SK-N-SH (cell line): ENCODE measurements at regions not wholly inside any gene's neighbourhood (a gene's known extent, or its start where the extent isn't known, plus 50 kb on each side); places are given as distances from the start of the nearest gene placed in this dataset.
A peak's percentile ranks its signal among the peaks of the same experiment; 100 is the strongest.

Source experiments
- CTCF ChIA-PET: fragments of 300-600, 350-600 bp; formaldehyde crosslinking; extraction: SDS; loops from one replicate; lab custom pipeline; 2021; lab: Yijun Ruan, JAX
- POLR2A ChIA-PET: fragments of 350-600 bp; sonication (Branson Sonifier 250); formaldehyde crosslinking; extraction: SDS; loops from one replicate; lab custom pipeline; 2020; ENCODE audit warnings: antibody characterized with exemption, inconsistent platforms; lab: Yijun Ruan, JAX
- DNase-seq: peaks from one replicate; pipeline ENCODE4 v3.0.0; 2012
- H2AFZ ChIP-seq: fragments of 200-600 bp; sonication (generic); 2 replicates; pipeline ENCODE4 v1.8.1; 2016; ENCODE audit warnings: antibody characterized with exemption, mild to moderate bottlenecking, low read depth
- H3F3A ChIP-seq: fragments of 200-600 bp; sonication (generic); replicated peaks from 2 replicates; pipeline ENCODE3; 2016; ENCODE audit warnings: antibody characterized with exemption, mild to moderate bottlenecking; ENCODE audit not compliant: insufficient read depth
- H3K27ac ChIP-seq, 2 experiments: fragments of 200-500 bp in 1 of 2; fragments of 200-600 bp in 1 of 2; sonication (Bioruptor generic) in 1 of 2; sonication (generic), shearing (Covaris generic) in 1 of 2; 2 replicates each; pipeline versions ENCODE4 v1.5.1 to v1.6.1; 2014 to 2016; ENCODE audit warnings: low read depth in 2 of 2, inconsistent platforms in 1 of 2, low read length in 1 of 2, mild to moderate bottlenecking in 1 of 2, mixed read lengths in 1 of 2
- H3K27me3 ChIP-seq: fragments of 200-600 bp; sonication (generic), shearing (Covaris generic); 2 replicates; pipeline ENCODE4 v1.6.1; 2016; ENCODE audit warnings: mixed run types; ENCODE audit not compliant: insufficient read depth
- H3K36me3 ChIP-seq, 2 experiments: fragments of 200-500 bp in 1 of 2; fragments of 200-600 bp in 1 of 2; sonication (Bioruptor generic) in 1 of 2; sonication (generic) in 1 of 2; replicated peaks in 1 of 2; 2 replicates each; pipeline versions ENCODE3 to v1.5.1; 2014 to 2016; ENCODE audit warnings: low read length in 1 of 2, mild to moderate bottlenecking in 1 of 2; ENCODE audit not compliant: insufficient read depth in 2 of 2, control insufficient read depth in 1 of 2
- H3K4me1 ChIP-seq, 2 experiments: fragments of 200-500 bp in 1 of 2; fragments of 200-600 bp in 1 of 2; sonication (Bioruptor generic) in 1 of 2; sonication (generic), shearing (Covaris generic) in 1 of 2; 2 replicates each; pipeline versions ENCODE4 v1.5.1 to v1.6.1; 2014 to 2016; ENCODE audit warnings: low read depth in 1 of 2, low read length in 1 of 2, mixed run types in 1 of 2; ENCODE audit not compliant: insufficient read depth in 2 of 2, control insufficient read depth in 1 of 2
- H3K4me2 ChIP-seq: fragments of 200-600 bp; sonication (generic), shearing (Covaris generic); 2 replicates; pipeline ENCODE4 v1.6.1; 2017; ENCODE audit warnings: mixed run types
- H3K4me3 ChIP-seq, 2 experiments: fragments of 200-500 bp in 1 of 2; fragments of 200-600 bp in 1 of 2; sonication (Bioruptor generic) in 1 of 2; sonication (generic), shearing (Covaris generic) in 1 of 2; 2 replicates each; pipeline versions ENCODE4 v1.5.1 to v1.8.1; 2014 to 2016; ENCODE audit warnings: low read depth in 2 of 2, inconsistent platforms in 1 of 2, low read length in 1 of 2, mild to moderate bottlenecking in 1 of 2, mixed read lengths in 1 of 2, moderate library complexity in 1 of 2
- H3K79me2 ChIP-seq: fragments of 200-600 bp; sonication (generic); 2 replicates; pipeline ENCODE4 v1.8.1; 2017; ENCODE audit warnings: mild to moderate bottlenecking; ENCODE audit not compliant: insufficient read depth
- H3K9ac ChIP-seq: fragments of 200-600 bp; sonication (generic); 2 replicates; pipeline ENCODE4 v1.6.1; 2017; ENCODE audit warnings: mixed run types
- H3K9me2 ChIP-seq: fragments of 200-600 bp; sonication (generic); 2 replicates; pipeline ENCODE4 v1.6.1; 2017; ENCODE audit warnings: mixed run types
- H3K9me3 ChIP-seq: fragments of 200-600 bp; sonication (generic); 2 replicates; pipeline ENCODE4 v1.6.1; 2017; ENCODE audit warnings: mixed run types, mild to moderate bottlenecking, moderate library complexity
- H4K20me1 ChIP-seq: fragments of 200-600 bp; sonication (generic); 2 replicates; pipeline ENCODE4 v1.6.1; 2017; ENCODE audit warnings: mild to moderate bottlenecking, mixed run types; ENCODE audit not compliant: insufficient read depth
- CHD2 ChIP-seq: fragments of 150-350 bp; IDR thresholded peaks from 2 replicates; pipeline ENCODE4 v1.6.1; 2018; ENCODE audit warnings: low read length; ENCODE audit not compliant: partially characterized antibody
- CTCF ChIP-seq: fragments of 200-600 bp; sonication (generic); IDR thresholded peaks from 2 replicates; pipeline ENCODE4 v1.6.1; 2017; ENCODE audit warnings: antibody characterized with exemption, mild to moderate bottlenecking, moderate library complexity
- EP300 ChIP-seq, 2 experiments: IDR thresholded peaks; 2 replicates each; pipeline versions ENCODE4 v1.4.0 to v1.6.1; 2012; ENCODE audit warnings: borderline replicate concordance in 1 of 2, low read depth in 1 of 2, low read length in 1 of 2
- FOSL2 ChIP-seq: IDR thresholded peaks from 2 replicates; pipeline ENCODE4 v1.4.0; 2012; ENCODE audit warnings: low read depth, mild to moderate bottlenecking, moderate library complexity, borderline replicate concordance
- FOXJ3 ChIP-seq: sonication (generic); formaldehyde crosslinking; IDR thresholded peaks from 2 replicates; pipeline ENCODE4 v1.5.1; 2020; ENCODE audit warnings: mild to moderate bottlenecking, missing genetic modification reagents
- GATA2 ChIP-seq: sonication (generic); formaldehyde crosslinking; IDR thresholded peaks from 2 replicates; pipeline ENCODE4 v1.5.0; 2020; ENCODE audit warnings: mild to moderate bottlenecking, missing genetic modification reagents
- IRF3 ChIP-seq: fragments of 150-350 bp; IDR thresholded peaks from 2 replicates; pipeline ENCODE4 v1.6.1; 2016; ENCODE audit warnings: mild to moderate bottlenecking, low read depth, low read length
- MXI1 ChIP-seq: IDR thresholded peaks from 2 replicates; pipeline ENCODE4 v1.6.1; 2012; ENCODE audit warnings: mild to moderate bottlenecking, low read depth, low read length, improper control_type of control experiment
- NRF1 ChIP-seq: IDR thresholded peaks from 2 replicates; pipeline ENCODE4 v1.6.1; 2012; ENCODE audit warnings: low read depth, mild to moderate bottlenecking, low read length
- PBX3 ChIP-seq: IDR thresholded peaks from 2 replicates; pipeline ENCODE4; 2012
- POLR2AphosphoS5 ChIP-seq: IDR thresholded peaks from 2 replicates; pipeline ENCODE4 v1.6.1; 2012; ENCODE audit warnings: low read depth, low read length
- RAD21 ChIP-seq: IDR thresholded peaks from 2 replicates; pipeline ENCODE4 v1.6.1; 2012; ENCODE audit warnings: mild to moderate bottlenecking, low read length
- RCOR1 ChIP-seq: fragments of 150-350 bp; IDR thresholded peaks from 2 replicates; pipeline ENCODE4 v1.6.1; 2017; ENCODE audit warnings: antibody characterized with exemption, low read length
- RFX5 ChIP-seq: IDR thresholded peaks from 2 replicates; pipeline ENCODE4 v1.6.1; 2012; ENCODE audit warnings: mild to moderate bottlenecking, improper control_type of control experiment, low read length
- SIN3A ChIP-seq: IDR thresholded peaks from 2 replicates; pipeline ENCODE4 v1.6.1; 2012; ENCODE audit warnings: low read depth, mild to moderate bottlenecking, low read length, moderate library complexity, borderline replicate concordance
- SMC3 ChIP-seq: IDR thresholded peaks from 2 replicates; pipeline ENCODE4 v1.6.1; 2012; ENCODE audit warnings: low read depth, low read length, improper control_type of control experiment
- TAF1 ChIP-seq: IDR thresholded peaks from 2 replicates; pipeline ENCODE4 v1.6.1; 2012; ENCODE audit warnings: low read depth, mild to moderate bottlenecking, low read length, moderate library complexity, borderline replicate concordance
- TCF12 ChIP-seq: IDR thresholded peaks from 2 replicates; pipeline ENCODE4 v1.4.0; 2012
- ZBTB33 ChIP-seq: IDR thresholded peaks from 2 replicates; pipeline ENCODE4 v1.4.0; 2012; ENCODE audit warnings: low read depth, borderline replicate concordance
- WGBS: methylation state at CpG from one replicate; pipeline ENCODE4 v1.1.6; 2017; ENCODE audit warnings: low lambda C conversion rate; 5-methylcytosine and 5-hydroxymethylcytosine counted together

GRCh38 chr16:17591655-17592405 is 121.1 kb upstream of the XYLT1 start:
- Histone ChIP-seq H3K79me2 (no peaks in the 10 kb centered on the region), H3K9ac (peak overlapping the region; percentile 54), H3K9me2 (no peaks in the 10 kb centered on the region), H3K9me3 (no peaks in the 10 kb centered on the region), H3K4me1 (peaks cover 10 to 34% of the 10 kb centered on the region in 2 experiments), H3K4me3 (peak overlapping the region in 1 of 2 experiments; percentile 21; a peak in 1 of 4 replicates), H2AFZ (peak overlapping the region; percentile 44; the same call in 1 of the 2 replicates), H3F3A (no peaks in the 10 kb centered on the region), H3K27me3 (no peaks in the 10 kb centered on the region), H3K4me2 (peak overlapping the region; percentile 65), H3K27ac (peak overlapping the region; percentile 68 to 100), H3K36me3 (no peaks in the 10 kb centered on the region), H4K20me1 (no peaks in the 10 kb centered on the region)
- WGBS = 23% methylated on average over 12 of the region's 12 CpGs
- peak; percentile 64 for DNase-seq
- ChIA-PET CTCF (interaction anchor here (0.6 to 1.8 kb wide), 8 partner anchors 13 to 382 kb away, joined by 3 to 9 read pairs (median 3); no protein-coding TSS in a partner anchor), POLR2A (interaction anchor here (1.0 to 1.7 kb wide), 4 partner anchors 15 to 381 kb away, joined by 3 to 11 read pairs (median 4); no protein-coding TSS in a partner anchor)
- no peak for TF ChIP-seq SIN3A
- TF ChIP-seq CTCF = peak; percentile 38
- TF ChIP-seq GATA2 (CRISPR knock-in tag) = peak; percentile 87
- peak; percentile 59 for TF ChIP-seq RAD21
- TF ChIP-seq TCF12 = peak; percentile 44
- TF ChIP-seq PBX3 = no peak
- peak; percentile 43 for TF ChIP-seq CHD2
- peak; percentile 14; the same call in 1 of the 2 replicates for TF ChIP-seq SMC3
- no peak for TF ChIP-seq POLR2AphosphoS5
- no peak for TF ChIP-seq IRF3
- TF ChIP-seq FOSL2 = peak; percentile 7; the same call in 1 of the 2 replicates
- TF ChIP-seq EP300 (IDR thresholded peaks at IDR 0.05; ENCODE audit: borderline replicate concordance in 1 of 2, low read depth in 1 of 2, low read length in 1 of 2) = peak in 1 of 2 experiments; percentile 92; a peak in 2 of 4 replicates
- no peak for TF ChIP-seq NRF1
- TF ChIP-seq TAF1 = no peak
- peak; percentile 41; the same call in 1 of the 2 replicates for TF ChIP-seq RCOR1
- TF ChIP-seq FOXJ3 (CRISPR knock-in tag) = peak; percentile 71; the same call in 1 of the 2 replicates
- no peak for TF ChIP-seq ZBTB33
- TF ChIP-seq MXI1 = peak; percentile 47; the same call in 1 of the 2 replicates
- TF ChIP-seq RFX5 = peak; percentile 29; the same call in 1 of the 2 replicates
